BJ (cell line): ENCODE measurements at regions not wholly inside any gene's neighbourhood (a gene's known extent, or its start where the extent isn't known, plus 50 kb on each side); places are given as distances from the start of the nearest gene placed in this dataset.

Source experiments
- CTCF ChIA-PET: fragments of 350-600 bp; formaldehyde crosslinking; extraction: SDS; loops from one replicate; lab custom pipeline; 2021; ENCODE audit warnings: antibody characterized with exemption, inconsistent platforms; lab: Yijun Ruan, JAX
- POLR2A ChIA-PET: fragments of 300-600 bp; sonication (Branson Sonifier 250); formaldehyde crosslinking; extraction: SDS; loops from one replicate; lab custom pipeline; 2021; ENCODE audit warnings: antibody characterized with exemption; lab: Charles Lee
- DNase-seq: peaks from one replicate; pipeline ENCODE4 v3.0.0-alpha.2; 2011; ENCODE audit warnings: low read depth
- H3K27me3 ChIP-seq: 2 replicates; pipeline ENCODE4 v1.6.0; 2011; ENCODE audit warnings: low read length; ENCODE audit not compliant: control insufficient read depth, insufficient read depth
- H3K36me3 ChIP-seq: 2 replicates; pipeline ENCODE4 v1.5.1; 2011; ENCODE audit warnings: low read length; ENCODE audit not compliant: control insufficient read depth, insufficient read depth
- H3K4me3 ChIP-seq: 2 replicates; pipeline ENCODE4 v1.5.1; 2011; ENCODE audit warnings: low read depth, mild to moderate bottlenecking, control low read depth, low read length
- CTCF ChIP-seq: IDR thresholded peaks from 2 replicates; pipeline ENCODE4 v1.5.1; 2011; ENCODE audit warnings: low read depth, mild to moderate bottlenecking, control low read depth, inconsistent platforms, low read length, moderate library complexity; ENCODE audit not compliant: insufficient read depth

- ChIA-PET CTCF (no interaction called here), POLR2A (no interaction called here)
- no peak for TF ChIP-seq CTCF
- no peak for DNase-seq
- Histone ChIP-seq H3K36me3 (no peaks in the 10 kb centered on the region), H3K4me3 (no peak overlapping the region), H3K27me3 (no peaks in the 10 kb centered on the region)
Measured at GRCh38 chr1:102186536-102186935, 189.8 kb upstream of the OLFM3 start.

GRCh38 chr1:102185260-102185659 lies 188.5 kb upstream of the OLFM3 start:
- H3K27me3 ChIP-seq: no peaks in the 10 kb centered on the region
- H3K4me3 ChIP-seq: no peak overlapping the region
- H3K36me3 ChIP-seq: no peaks in the 10 kb centered on the region
- CTCF ChIA-PET: no interaction called here
- TF ChIP-seq CTCF: no peak
- DNase-seq: no peak
- POLR2A ChIA-PET: no interaction called here

GRCh38 chr1:102184477-102184876 lies 187.8 kb upstream of the OLFM3 start:
- TF ChIP-seq CTCF: no peak
- ChIA-PET CTCF (no interaction called here), POLR2A (no interaction called here)
- no peaks in the 10 kb centered on the region for H3K36me3 ChIP-seq
- no peak overlapping the region for H3K4me3 ChIP-seq
- H3K27me3 ChIP-seq: no peaks in the 10 kb centered on the region
- no peak for DNase-seq

GRCh38 chr1:102183711-102184110 lies 187.0 kb upstream of the OLFM3 start:
- no peak for DNase-seq
- Histone ChIP-seq H3K4me3 (no peak overlapping the region), H3K27me3 (no peaks in the 10 kb centered on the region), H3K36me3 (no peaks in the 10 kb centered on the region)
- ChIA-PET CTCF (no interaction called here), POLR2A (no interaction called here)
- no peak for TF ChIP-seq CTCF

GRCh38 chr1:102182603-102183260 lies 186.0 kb upstream of the OLFM3 start:
- no peak for DNase-seq
- Histone ChIP-seq H3K27me3 (no peaks in the 10 kb centered on the region), H3K4me3 (no peak overlapping the region), H3K36me3 (no peaks in the 10 kb centered on the region)
- ChIA-PET POLR2A (no interaction called here), CTCF (no interaction called here)
- no peak for TF ChIP-seq CTCF
